Esophagus squamous epithelium (tissue), 5 donors: ENCODE measurements at regions not wholly inside any gene's neighbourhood (a gene's known extent, or its start where the extent isn't known, plus 50 kb on each side); places are given as distances from the start of the nearest gene placed in this dataset.
A peak's percentile ranks its signal among the peaks of the same experiment; 100 is the strongest.

ENCODE experiments used
- DNase-seq: peaks from one replicate; lab custom pipeline; 2025; lab: John Stamatoyannopoulos, UW
- H3K27ac ChIP-seq, 4 donors: fragments of 200-600 bp; sonication (generic); one replicate each; pipeline ENCODE4 v1.5.1; 2016 to 2019; ENCODE audit warnings: mild to moderate bottlenecking in 1 of 4
- H3K27me3 ChIP-seq, 4 donors: fragments of 200-600 bp; sonication (generic); 1 replicate in 3 of 4; 2 replicates in 1 of 4; pipeline versions ENCODE4 v1.5.1 to v1.6.0; 2017 to 2021; ENCODE audit warnings: antibody characterized with exemption in 1 of 4
- H3K36me3 ChIP-seq, 3 donors: fragments of 200-600 bp; sonication (generic); one replicate each; pipeline ENCODE4 v1.5.1; 2016 to 2019
- H3K4me1 ChIP-seq, 3 donors: fragments of 200-600 bp; sonication (generic); one replicate each; pipeline ENCODE4 v1.5.1; 2017 to 2019
- H3K4me3 ChIP-seq, 4 donors: fragments of 200-600 bp; sonication (generic); 1 replicate in 3 of 4; 2 replicates in 1 of 4; pipeline ENCODE4 v1.5.1; 2016 to 2019; ENCODE audit warnings: mild to moderate bottlenecking in 2 of 4, moderate library complexity in 1 of 4
- H3K9me3 ChIP-seq, 3 donors: fragments of 200-600 bp; sonication (generic); one replicate each; pipeline ENCODE4 v1.5.1; 2016 to 2019
- POLR2A ChIP-seq, 4 donors: fragments of 450-650 bp; IDR thresholded peaks; one replicate each; pipeline ENCODE4 v1.6.1; 2017; ENCODE audit warnings: antibody characterized with exemption in 4 of 4, mild to moderate bottlenecking in 4 of 4, moderate library complexity in 3 of 4
- WGBS, 2 donors: methylation state at CpG; one replicate each; pipeline ENCODE4 v1.1.5; 2018; 5-methylcytosine and 5-hydroxymethylcytosine counted together
- intact Hi-C: fragments of 100-400 bp; cut with DNase I; formaldehyde crosslinking; loops from one replicate; pipeline ENCODE4 v1.15.0; 2022
- TF ChIP-seq, protein P1 (sequence below), 6 experiments: fragments of 450-650 bp in 4 of 6; fragments of 200-600 bp in 2 of 6; sonication (generic) in 2 of 6; IDR thresholded peaks; one replicate each; pipeline ENCODE4 v1.5.1; 2016 to 2019; ENCODE audit warnings: antibody characterized with exemption in 6 of 6, mild to moderate bottlenecking in 4 of 6, moderate library complexity in 4 of 6
- donor health status: DM: yes; HTN: yes; CAD: no.

DNA sequence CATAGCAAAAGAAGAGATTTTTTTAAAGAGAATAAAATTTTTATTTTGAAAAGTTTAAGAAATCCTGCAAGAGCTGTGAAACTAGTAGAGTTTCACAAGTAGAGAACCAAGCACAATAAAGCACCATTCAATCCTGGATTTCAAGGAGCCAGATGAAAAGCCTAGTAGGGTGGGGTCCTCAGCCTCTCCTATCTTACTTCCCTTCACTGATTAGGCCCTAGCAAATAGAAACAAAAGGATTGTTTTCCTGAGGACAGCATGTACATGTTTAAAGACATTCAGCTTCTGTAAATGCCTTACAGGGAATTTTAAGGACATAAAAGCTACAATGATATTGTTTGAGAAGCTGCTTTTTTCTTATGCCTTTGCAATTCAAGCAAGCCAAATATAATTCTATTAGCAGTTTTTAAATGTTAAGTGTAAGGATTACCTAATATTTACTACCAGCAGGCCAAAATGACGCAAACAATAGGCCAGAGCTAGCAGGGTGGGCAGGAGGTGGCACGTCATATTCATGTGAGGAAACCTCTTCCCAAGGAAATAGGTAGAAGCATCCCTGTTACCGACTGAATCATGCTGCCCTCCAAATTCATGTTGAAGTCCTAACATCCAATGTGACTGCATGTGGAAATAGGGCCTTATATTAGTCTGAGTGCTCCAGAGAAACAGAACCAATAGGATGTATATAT, 337.6 kb downstream of the MLLT3 start:
- DNase-seq = no peak
- no peak overlapping the region for H3K4me3 ChIP-seq
- H3K36me3 ChIP-seq = no peaks in the 10 kb centered on the region
- H3K27ac ChIP-seq = peak overlapping the region in 1 of 4 donors; percentile 0
- no peaks in the 10 kb centered on the region for H3K9me3 ChIP-seq
- H3K4me1 ChIP-seq = no peaks in the 10 kb centered on the region
- TF ChIP-seq, protein P1, sequence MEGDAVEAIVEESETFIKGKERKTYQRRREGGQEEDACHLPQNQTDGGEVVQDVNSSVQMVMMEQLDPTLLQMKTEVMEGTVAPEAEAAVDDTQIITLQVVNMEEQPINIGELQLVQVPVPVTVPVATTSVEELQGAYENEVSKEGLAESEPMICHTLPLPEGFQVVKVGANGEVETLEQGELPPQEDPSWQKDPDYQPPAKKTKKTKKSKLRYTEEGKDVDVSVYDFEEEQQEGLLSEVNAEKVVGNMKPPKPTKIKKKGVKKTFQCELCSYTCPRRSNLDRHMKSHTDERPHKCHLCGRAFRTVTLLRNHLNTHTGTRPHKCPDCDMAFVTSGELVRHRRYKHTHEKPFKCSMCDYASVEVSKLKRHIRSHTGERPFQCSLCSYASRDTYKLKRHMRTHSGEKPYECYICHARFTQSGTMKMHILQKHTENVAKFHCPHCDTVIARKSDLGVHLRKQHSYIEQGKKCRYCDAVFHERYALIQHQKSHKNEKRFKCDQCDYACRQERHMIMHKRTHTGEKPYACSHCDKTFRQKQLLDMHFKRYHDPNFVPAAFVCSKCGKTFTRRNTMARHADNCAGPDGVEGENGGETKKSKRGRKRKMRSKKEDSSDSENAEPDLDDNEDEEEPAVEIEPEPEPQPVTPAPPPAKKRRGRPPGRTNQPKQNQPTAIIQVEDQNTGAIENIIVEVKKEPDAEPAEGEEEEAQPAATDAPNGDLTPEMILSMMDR (IDR thresholded peaks at IDR 0.05) = no peak
- no peak for TF ChIP-seq POLR2A (IDR thresholded peaks at IDR 0.05)
- WGBS, 2 donors = 46 to 73% methylated on average over 3 of the region's 3 CpGs
- no peaks in the 10 kb centered on the region for H3K27me3 ChIP-seq
- intact Hi-C loops = no loop called here

DNA sequence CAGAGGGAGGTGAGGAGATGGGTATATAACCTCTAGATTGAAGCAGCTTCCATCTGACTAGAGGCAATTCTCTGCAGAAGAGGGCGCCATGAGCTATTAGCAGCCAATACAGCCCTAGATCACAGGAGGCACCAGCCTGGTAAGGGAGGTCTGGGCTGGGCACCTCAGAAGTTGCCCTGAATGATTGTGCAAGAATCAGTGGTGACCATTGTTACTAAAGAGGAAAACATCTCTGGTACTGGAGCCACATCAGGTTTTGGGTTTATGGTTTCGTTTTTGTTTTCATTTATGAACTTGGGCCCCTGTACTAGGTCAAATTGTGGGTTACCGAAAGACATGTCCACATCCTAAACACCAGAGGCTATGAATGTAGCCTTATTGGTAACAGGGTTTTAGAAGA, 342.0 kb downstream of the MLLT3 start:
- Histone ChIP-seq H3K9me3 (peaks cover 0 to 6% (median 4%) of the 10 kb centered on the region in 3 donors), H3K27me3 (no peaks in the 10 kb centered on the region), H3K4me1 (no peaks in the 10 kb centered on the region), H3K27ac (no peak overlapping the region), H3K4me3 (no peak overlapping the region), H3K36me3 (no peaks in the 10 kb centered on the region)
- intact Hi-C loops = no loop called here
- 92 to 93% methylated on average over 2 to 3 of the region's 3 CpGs for WGBS, 2 donors
- DNase-seq = no peak
- TF ChIP-seq, protein P1 (IDR thresholded peaks at IDR 0.05) = no peak

DNA sequence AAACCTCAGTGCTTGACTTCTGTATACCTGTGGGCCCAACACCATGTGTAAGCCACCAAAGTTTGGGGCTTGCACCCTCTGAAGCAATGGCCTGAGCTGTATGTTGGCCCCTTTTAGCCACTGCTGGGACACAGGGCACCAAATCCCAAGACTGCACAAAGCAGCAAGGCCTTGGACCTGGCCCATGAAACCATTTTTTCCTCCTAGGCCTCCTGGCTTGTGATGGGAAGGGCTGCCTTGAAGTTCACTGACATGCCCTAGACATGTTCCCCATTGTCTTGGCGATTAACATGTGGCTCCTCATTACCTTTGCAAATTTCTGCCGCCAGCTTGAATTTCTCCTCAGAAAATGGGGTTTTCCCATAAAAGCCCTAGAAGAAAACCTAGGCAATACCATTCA, 345.5 kb downstream of the MLLT3 start:
- 92% methylated on average over 2 of the region's 2 CpGs; no CpG with 5 or more reads in 1 of the 2 donors for WGBS, 2 donors
- Histone ChIP-seq H3K36me3 (no peaks in the 10 kb centered on the region), H3K4me1 (no peaks in the 10 kb centered on the region), H3K4me3 (no peak overlapping the region), H3K9me3 (peaks cover 0 to 6% (median 4%) of the 10 kb centered on the region in 3 donors), H3K27ac (no peak overlapping the region), H3K27me3 (no peaks in the 10 kb centered on the region)
- intact Hi-C loops = no loop called here
- no peak for DNase-seq
- no peak for TF ChIP-seq POLR2A (IDR thresholded peaks at IDR 0.05)
- TF ChIP-seq, protein P1 (IDR thresholded peaks at IDR 0.05) = no peak

GRCh38 chr9:20271723-20272122, 350.6 kb downstream of the MLLT3 start:
- H3K4me1 ChIP-seq = no peaks in the 10 kb centered on the region
- WGBS, 2 donors = 81% methylated on average over 2 of the region's 2 CpGs
- intact Hi-C loops = no loop called here

GRCh38 chr9:20271096-20271495, 351.2 kb downstream of the MLLT3 start:
- Histone ChIP-seq H3K36me3 (no peaks in the 10 kb centered on the region), H3K27ac (no peak overlapping the region), H3K27me3 (no peaks in the 10 kb centered on the region), H3K4me1 (no peaks in the 10 kb centered on the region), H3K9me3 (no peaks in the 10 kb centered on the region), H3K4me3 (no peak overlapping the region)
- WGBS, 2 donors = 47 to 94% methylated on average over 1 of the region's 1 CpG
- TF ChIP-seq, protein P1 (IDR thresholded peaks at IDR 0.05) = no peak
- TF ChIP-seq POLR2A (IDR thresholded peaks at IDR 0.05) = no peak
- DNase-seq = no peak
- intact Hi-C loops = no loop called here

More at GRCh38 chr9:20271723-20272122, 350.6 kb downstream of the MLLT3 start:
- H3K36me3 ChIP-seq = no peaks in the 10 kb centered on the region
- no peaks in the 10 kb centered on the region for H3K27me3 ChIP-seq
- TF ChIP-seq POLR2A (IDR thresholded peaks at IDR 0.05) = no peak
- TF ChIP-seq, protein P1 (IDR thresholded peaks at IDR 0.05) = no peak
- no peak overlapping the region for H3K4me3 ChIP-seq
- no peak overlapping the region for H3K27ac ChIP-seq
- H3K9me3 ChIP-seq = peaks cover 0 to 4% (median 4%) of the 10 kb centered on the region in 3 donors
- no peak for DNase-seq
